ENCODE measurements at regions not wholly inside any gene's neighbourhood (a gene's known extent, or its start where the extent isn't known, plus 50 kb on each side); places are given as distances from the start of the nearest gene placed in this dataset.
A peak's percentile ranks its signal among the peaks of the same experiment; 100 is the strongest.

- H3K4me3 ChIP-seq (replicated peaks in 1 of 2; ENCODE audit: low read depth in 2 of 2, low read length in 2 of 2), result no peak overlapping the region
- DNase-seq (ENCODE audit: low read depth in 2 of 2), result peak; percentile 17 to 70
- no peak for TF ChIP-seq CTCF (IDR thresholded peaks at IDR 0.05; ENCODE audit: low read depth, low read length)
Observed at GRCh38 chr2:66872081-66872985, 437.4 kb downstream of the MEIS1 start.

- no peak for TF ChIP-seq CTCF (IDR thresholded peaks at IDR 0.05; ENCODE audit: low read depth, low read length)
- no peak for DNase-seq (ENCODE audit: low read depth in 2 of 2)
- H3K4me3 ChIP-seq (replicated peaks in 1 of 2; ENCODE audit: low read depth in 2 of 2, low read length in 2 of 2), result no peak overlapping the region
Observed at GRCh38 chr2:66872986-66873754, 438.2 kb downstream of the MEIS1 start.

- no peak for DNase-seq (ENCODE audit: low read depth in 2 of 2)
- H3K4me3 ChIP-seq (replicated peaks in 1 of 2; ENCODE audit: low read depth in 2 of 2, low read length in 2 of 2), result no peak overlapping the region
- TF ChIP-seq CTCF (IDR thresholded peaks at IDR 0.05; ENCODE audit: low read depth, low read length), result no peak
Observed at GRCh38 chr2:66874411-66874810, 439.5 kb downstream of the MEIS1 start.

GRCh38 chr2:66875941-66876462 lies 441.1 kb downstream of the MEIS1 start:
- TF ChIP-seq CTCF (IDR thresholded peaks at IDR 0.05; ENCODE audit: low read depth, low read length), result no peak
- no peak for DNase-seq (ENCODE audit: low read depth in 2 of 2)
- no peak overlapping the region for H3K4me3 ChIP-seq (replicated peaks in 1 of 2; ENCODE audit: low read depth in 2 of 2, low read length in 2 of 2)

- TF ChIP-seq CTCF (IDR thresholded peaks at IDR 0.05; ENCODE audit: low read depth, low read length), result no peak
- H3K4me3 ChIP-seq (replicated peaks in 1 of 2; ENCODE audit: low read depth in 2 of 2, low read length in 2 of 2), result no peak overlapping the region
- DNase-seq (ENCODE audit: low read depth in 2 of 2), result peak in 1 of 2 donors; percentile 46
Observed at GRCh38 chr2:66885775-66886383, 451.0 kb downstream of the MEIS1 start.

GRCh38 chr2:66888246-66888645 lies 453.3 kb downstream of the MEIS1 start:
- H3K4me3 ChIP-seq (replicated peaks in 1 of 2; ENCODE audit: low read depth in 2 of 2, low read length in 2 of 2), result no peak overlapping the region
- no peak for TF ChIP-seq CTCF (IDR thresholded peaks at IDR 0.05; ENCODE audit: low read depth, low read length)
- DNase-seq (ENCODE audit: low read depth in 2 of 2), result no peak
